Lung (tissue), 11 donors: ENCODE measurements at regions not wholly inside any gene's neighbourhood (a gene's known extent, or its start where the extent isn't known, plus 50 kb on each side); places are given as distances from the start of the nearest gene placed in this dataset.

Experiments
- ATAC-seq: fragments of 200-7000 bp; cut with Tn5 transposase; one replicate; pipeline ENCODE4 v1.9.1; 2020; ENCODE audit warnings: moderate number of reproducible peaks; ENCODE audit not compliant: insufficient read depth, low FRiP score
- DNase-seq, 3 donors: peaks; one replicate each; pipeline ENCODE4 v3.0.0-alpha.2; 2013 to 2017
- H3K27ac ChIP-seq, 2 donors: one replicate each; pipeline ENCODE4 v1.5.1; 2013; ENCODE audit warnings: mild to moderate bottlenecking in 2 of 2, moderate library complexity in 2 of 2, control low read depth in 1 of 2, inconsistent platforms in 1 of 2, low read depth in 1 of 2, low read length in 1 of 2
- H3K27me3 ChIP-seq, 3 donors: one replicate each; pipeline ENCODE4 v1.5.1; 2013; ENCODE audit warnings: low read length in 2 of 3; ENCODE audit not compliant: control insufficient read depth in 3 of 3, insufficient read depth in 3 of 3
- H3K36me3 ChIP-seq, 4 donors: one replicate each; pipeline ENCODE4 v1.5.1; 2013; ENCODE audit warnings: low read length in 4 of 4, mild to moderate bottlenecking in 1 of 4, moderate library complexity in 1 of 4; ENCODE audit not compliant: control insufficient read depth in 4 of 4, insufficient read depth in 4 of 4
- H3K4me1 ChIP-seq, 5 donors: one replicate each; pipeline ENCODE4 v1.5.1; 2013; ENCODE audit warnings: low read length in 5 of 5, mild to moderate bottlenecking in 2 of 5, moderate library complexity in 1 of 5; ENCODE audit not compliant: control insufficient read depth in 5 of 5, insufficient read depth in 5 of 5
- H3K4me3 ChIP-seq: one replicate; pipeline ENCODE4 v1.5.1; 2013; ENCODE audit warnings: mild to moderate bottlenecking, control low read depth, moderate library complexity
- H3K9ac ChIP-seq, 2 donors: one replicate each; pipeline ENCODE4 v1.5.1; 2013; ENCODE audit warnings: low read length in 2 of 2, control low read depth in 1 of 2; ENCODE audit not compliant: insufficient read depth in 1 of 2
- H3K9me3 ChIP-seq, 4 donors: one replicate each; pipeline ENCODE4 v1.5.1; 2013; ENCODE audit warnings: low read length in 3 of 4, mild to moderate bottlenecking in 1 of 4, moderate library complexity in 1 of 4; ENCODE audit not compliant: control insufficient read depth in 4 of 4, insufficient read depth in 3 of 4
- WGBS, 2 donors: extraction: QIAGEN DNeasy Blood & Tissue Kit; methylation state at CpG; one replicate each; pipeline ENCODE4 v1.1.7; 2013; 5-methylcytosine and 5-hydroxymethylcytosine counted together
- TF ChIP-seq, protein P1 (sequence below): IDR thresholded peaks from 2 replicates; pipeline ENCODE4 v1.5.1; 2012; ENCODE audit warnings: mild to moderate bottlenecking; ENCODE audit errors: control extremely low read depth, extremely low read depth
- donor health status: control.
- donor health status: control.
- donor health status: Bipolar disorder and iron deficiency.
- donor health status: healthy.
- donor health status: DM: yes; HTN: yes; CAD: no.

DNA sequence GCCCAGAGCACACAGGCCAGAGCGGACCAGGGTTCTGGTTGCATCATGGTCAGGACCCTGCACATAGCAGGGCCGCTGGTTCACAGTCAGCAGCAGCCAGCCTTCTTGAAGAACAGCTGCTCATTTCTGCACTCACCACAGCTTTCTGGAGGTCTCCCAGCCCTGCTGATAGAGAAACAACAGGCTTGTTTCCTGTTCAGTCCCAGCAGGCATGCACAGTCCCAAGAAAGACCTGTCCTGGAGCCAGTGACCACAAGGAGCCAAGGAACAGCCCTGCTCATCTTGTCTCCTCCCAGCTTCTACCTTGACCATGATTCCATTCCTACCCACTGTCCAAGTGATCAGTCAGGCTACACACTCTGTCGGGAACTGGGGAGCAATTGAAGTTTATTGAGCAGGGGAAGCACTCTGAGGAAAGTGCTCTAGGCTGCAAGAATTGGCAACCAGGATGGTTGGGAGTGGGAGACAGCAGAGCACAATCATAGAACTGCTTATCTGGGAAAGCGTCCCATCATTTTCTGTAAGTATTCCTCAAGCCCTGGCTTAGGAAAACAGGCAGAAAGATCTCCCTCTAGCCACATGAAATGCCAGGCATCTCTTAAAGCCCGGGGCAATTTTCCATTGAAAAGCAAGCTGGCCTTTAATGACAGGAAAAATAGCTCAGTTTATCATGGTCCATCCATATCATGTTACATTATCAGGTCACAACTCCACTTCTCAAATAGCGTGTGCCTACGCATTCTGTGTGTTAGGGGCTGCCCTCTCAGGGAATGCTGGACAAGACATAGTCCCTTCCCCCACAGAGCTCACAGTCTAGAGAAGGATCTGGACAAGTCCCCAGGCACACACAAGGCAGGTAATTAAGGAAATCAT lies 155.4 kb upstream of the FOXF1 start:
- no peak for ATAC-seq
- 63 to 72% methylated on average over 7 of the region's 7 CpGs for WGBS, 2 donors

DNA sequence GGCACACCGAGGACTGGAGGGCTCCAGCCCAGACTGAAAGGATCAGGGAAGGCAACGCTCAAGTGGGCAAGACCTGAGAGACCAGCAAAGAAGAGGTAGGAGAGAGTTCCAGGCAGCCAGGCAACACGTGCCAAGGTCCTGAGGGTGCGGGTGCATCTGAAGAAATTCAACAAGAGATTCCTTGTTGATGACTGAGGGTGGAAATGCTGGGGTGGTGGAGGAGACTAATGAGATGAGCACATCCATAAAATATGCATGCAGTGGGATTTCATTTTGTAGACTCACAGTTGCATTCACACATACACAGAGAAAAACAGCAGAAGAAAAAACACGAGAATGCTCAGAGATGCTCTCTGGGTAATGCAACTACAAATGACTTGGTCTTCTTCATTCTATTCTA lies 154.8 kb upstream of the FOXF1 start:
- H3K36me3 ChIP-seq, result no peaks in the 10 kb centered on the region
- no peak overlapping the region for H3K27ac ChIP-seq
- TF ChIP-seq, protein P1, sequence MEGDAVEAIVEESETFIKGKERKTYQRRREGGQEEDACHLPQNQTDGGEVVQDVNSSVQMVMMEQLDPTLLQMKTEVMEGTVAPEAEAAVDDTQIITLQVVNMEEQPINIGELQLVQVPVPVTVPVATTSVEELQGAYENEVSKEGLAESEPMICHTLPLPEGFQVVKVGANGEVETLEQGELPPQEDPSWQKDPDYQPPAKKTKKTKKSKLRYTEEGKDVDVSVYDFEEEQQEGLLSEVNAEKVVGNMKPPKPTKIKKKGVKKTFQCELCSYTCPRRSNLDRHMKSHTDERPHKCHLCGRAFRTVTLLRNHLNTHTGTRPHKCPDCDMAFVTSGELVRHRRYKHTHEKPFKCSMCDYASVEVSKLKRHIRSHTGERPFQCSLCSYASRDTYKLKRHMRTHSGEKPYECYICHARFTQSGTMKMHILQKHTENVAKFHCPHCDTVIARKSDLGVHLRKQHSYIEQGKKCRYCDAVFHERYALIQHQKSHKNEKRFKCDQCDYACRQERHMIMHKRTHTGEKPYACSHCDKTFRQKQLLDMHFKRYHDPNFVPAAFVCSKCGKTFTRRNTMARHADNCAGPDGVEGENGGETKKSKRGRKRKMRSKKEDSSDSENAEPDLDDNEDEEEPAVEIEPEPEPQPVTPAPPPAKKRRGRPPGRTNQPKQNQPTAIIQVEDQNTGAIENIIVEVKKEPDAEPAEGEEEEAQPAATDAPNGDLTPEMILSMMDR, result no peak
- no peak overlapping the region for H3K4me3 ChIP-seq
- peaks cover 0 to 16% (median 2%) of the 10 kb centered on the region in 3 donors for H3K27me3 ChIP-seq
- 87 to 97% methylated on average over 5 of the region's 5 CpGs for WGBS, 2 donors
- peaks cover 0 to 15% (median 0%) of the 10 kb centered on the region in 4 donors for H3K9me3 ChIP-seq
- H3K9ac ChIP-seq, result no peak overlapping the region
- DNase-seq, result no peak
- no peak for ATAC-seq
- peaks cover 0 to 13% (median 0%) of the 10 kb centered on the region in 5 donors for H3K4me1 ChIP-seq

More for the DNA sequence above, 155.4 kb upstream of the FOXF1 start:
- Histone ChIP-seq H3K27ac (no peak overlapping the region), H3K36me3 (no peaks in the 10 kb centered on the region), H3K4me3 (no peak overlapping the region), H3K27me3 (peaks cover 0 to 17% (median 2%) of the 10 kb centered on the region in 3 donors), H3K9ac (no peak overlapping the region), H3K9me3 (peaks cover 0 to 15% (median 0%) of the 10 kb centered on the region in 4 donors), H3K4me1 (peaks cover 0 to 20% (median 2%) of the 10 kb centered on the region in 5 donors)
- peak in 2 of 3 donors; percentile 56 to 77 for DNase-seq
- TF ChIP-seq, protein P1, result no peak

DNA sequence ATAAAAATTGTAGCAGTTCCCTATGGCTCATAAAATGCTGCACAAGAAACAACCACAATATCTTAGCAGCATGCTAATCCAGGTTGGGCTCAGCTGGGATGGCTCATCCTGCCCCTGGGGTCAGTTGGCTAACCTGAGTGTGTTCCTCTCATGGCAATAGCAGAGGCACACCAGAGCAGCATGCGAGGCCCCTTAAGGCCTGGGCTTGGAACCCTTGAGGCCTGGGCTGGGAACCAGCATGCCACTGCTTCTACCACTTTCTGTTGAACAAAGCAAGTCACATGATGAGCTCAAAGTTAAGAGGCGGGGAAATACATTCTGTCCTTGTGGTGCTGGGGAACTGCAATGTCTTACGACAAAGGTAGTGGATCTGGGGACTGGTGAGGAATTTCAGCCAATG lies 154.4 kb upstream of the FOXF1 start:
- Histone ChIP-seq H3K9me3 (peaks cover 0 to 15% (median 0%) of the 10 kb centered on the region in 4 donors), H3K4me3 (no peak overlapping the region), H3K27ac (no peak overlapping the region), H3K9ac (no peak overlapping the region), H3K4me1 (peaks cover 0 to 9% (median 0%) of the 10 kb centered on the region in 5 donors), H3K36me3 (no peaks in the 10 kb centered on the region), H3K27me3 (peaks cover 0 to 16% (median 2%) of the 10 kb centered on the region in 3 donors)
- DNase-seq (no peak), ATAC-seq (no peak)
- 95% methylated on average over 3 of the region's 3 CpGs for WGBS, 2 donors
- TF ChIP-seq, protein P1, result no peak
